HG03432 (cell line): ENCODE measurements at regions not wholly inside any gene's neighbourhood (a gene's known extent, or its start where the extent isn't known, plus 50 kb on each side); places are given as distances from the start of the nearest gene placed in this dataset.
A peak's percentile ranks its signal among the peaks of the same experiment; 100 is the strongest.

Experiments
- ATAC-seq: cut with Tn5 transposase; IDR thresholded peaks from one replicate; pipeline ENCODE4 v1.9.1; 2021; ENCODE audit warnings: mild to moderate bottlenecking, moderate library complexity; ENCODE audit not compliant: unreplicated experiment

- ATAC-seq: no peak
Measured at GRCh38 chr16:85971902-85972638, 73.1 kb downstream of the IRF8 start.

GRCh38 chr16:85974428-85975375, 75.7 kb downstream of the IRF8 start:
- no peak for ATAC-seq

- ATAC-seq: no peak
Measured at GRCh38 chr16:85975451-85975981, 76.6 kb downstream of the IRF8 start.

GRCh38 chr16:85978291-85978775, 79.4 kb downstream of the IRF8 start:
- ATAC-seq: no peak

- no peak for ATAC-seq
Measured at GRCh38 chr16:85978976-85979375, 80.0 kb downstream of the IRF8 start.

GRCh38 chr16:85979605-85980004, 80.6 kb downstream of the IRF8 start:
- no peak for ATAC-seq

- no peak for ATAC-seq
Measured at GRCh38 chr16:85980686-85981085, 81.7 kb downstream of the IRF8 start.

- no peak for ATAC-seq
Measured at GRCh38 chr16:85981826-85982562, 83.0 kb downstream of the IRF8 start.

GRCh38 chr16:85982563-85982939, 83.6 kb downstream of the IRF8 start:
- ATAC-seq: no peak

- ATAC-seq: no peak
Measured at GRCh38 chr16:85983064-85983463, 84.1 kb downstream of the IRF8 start.

GRCh38 chr16:85983606-85984230, 84.8 kb downstream of the IRF8 start:
- no peak for ATAC-seq

GRCh38 chr16:85984231-85984880, 85.4 kb downstream of the IRF8 start:
- no peak for ATAC-seq

GRCh38 chr16:85984947-85985451, 86.0 kb downstream of the IRF8 start:
- ATAC-seq: no peak

GRCh38 chr16:85986931-85987749, 88.2 kb downstream of the IRF8 start:
- ATAC-seq: no peak

GRCh38 chr16:85987750-85988078, 88.8 kb downstream of the IRF8 start:
- no peak for ATAC-seq

- peak; percentile 15 for ATAC-seq
Measured at GRCh38 chr16:85988306-85988705, 89.3 kb downstream of the IRF8 start.

GRCh38 chr16:85988723-85989313, 89.9 kb downstream of the IRF8 start:
- peak; percentile 51 for ATAC-seq

- ATAC-seq: no peak
Measured at GRCh38 chr16:85989376-85989775, 90.4 kb downstream of the IRF8 start.
